GDM1 (cell line): ENCODE measurements at regions not wholly inside any gene's neighbourhood (a gene's known extent, or its start where the extent isn't known, plus 50 kb on each side); places are given as distances from the start of the nearest gene placed in this dataset.

Experiments used
- DNase-seq: peaks from one replicate; lab custom pipeline; 2025; lab: John Stamatoyannopoulos, UW

DNA sequence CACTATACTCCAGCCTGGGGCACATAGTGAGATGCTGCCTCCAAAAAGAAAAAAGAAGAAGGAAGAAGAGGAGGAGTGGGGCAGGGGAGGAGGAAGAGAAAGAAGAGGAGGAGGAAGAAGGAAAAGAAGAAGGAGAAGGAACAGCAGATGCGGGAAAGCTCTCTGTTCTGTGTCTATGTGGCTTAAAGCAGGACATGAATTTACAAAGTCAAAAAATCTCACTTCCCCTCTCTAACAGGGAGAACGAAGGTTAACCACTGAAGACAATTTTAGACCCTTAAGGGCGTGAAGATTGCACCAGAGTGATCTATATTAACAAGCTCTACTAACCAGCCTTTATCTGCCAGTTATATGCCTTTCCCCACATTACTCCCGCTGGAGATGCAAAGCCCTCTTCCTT, 258.9 kb downstream of the METTL4 start:
- no peak for DNase-seq

- no peak for DNase-seq
Observed at GRCh38 chr18:2313332-2313731, 258.0 kb downstream of the METTL4 start.

- DNase-seq: no peak
Observed at GRCh38 chr18:2316082-2316750, 255.1 kb downstream of the METTL4 start.

DNA sequence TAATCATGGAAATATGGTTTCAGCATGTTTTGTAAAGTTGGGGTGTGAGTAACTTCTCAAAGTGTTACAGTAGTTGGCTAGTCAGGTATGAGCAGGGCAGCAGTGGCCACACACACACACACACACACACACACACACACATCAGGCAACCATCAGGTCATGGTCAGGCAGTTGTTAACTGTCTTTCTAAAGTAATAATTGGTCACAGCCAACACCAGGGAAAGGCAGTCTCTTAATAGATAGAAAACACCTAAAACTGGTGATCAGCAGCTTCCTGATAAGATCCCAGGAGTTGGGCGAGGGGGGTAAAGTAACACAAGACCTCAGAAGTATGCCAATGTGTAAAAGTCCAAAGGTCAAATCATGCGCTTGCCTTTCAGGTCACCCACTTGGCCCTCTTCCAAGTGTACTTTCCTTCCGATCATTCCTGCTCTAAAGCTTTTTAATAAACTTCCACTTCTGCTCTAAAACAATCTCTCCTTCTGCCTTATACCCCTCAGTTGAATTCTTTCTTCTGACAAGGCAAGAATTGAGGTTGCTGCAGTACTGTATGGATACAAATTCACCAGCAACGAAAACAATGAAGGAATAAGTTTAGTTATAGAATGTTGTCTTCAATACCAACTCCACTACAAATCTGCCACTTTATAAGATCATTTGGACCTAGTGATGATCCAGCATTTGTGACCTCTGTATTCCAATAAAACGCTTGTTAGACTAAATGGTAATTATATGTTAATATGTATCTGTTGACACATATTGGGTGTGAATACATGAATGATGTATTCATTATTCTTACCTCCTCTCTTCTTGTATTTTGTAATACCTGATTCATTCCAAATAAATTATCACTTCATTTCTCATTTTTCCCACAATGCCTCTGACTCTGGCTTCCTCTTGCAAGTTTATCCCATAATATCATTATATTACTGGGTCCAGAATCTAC, 254.3 kb downstream of the METTL4 start:
- no peak for DNase-seq

- no peak for DNase-seq
Observed at GRCh38 chr18:2324459-2324858, 246.8 kb downstream of the METTL4 start.

- DNase-seq: no peak
Observed at GRCh38 chr18:2325308-2325849, 245.9 kb downstream of the METTL4 start.

DNA sequence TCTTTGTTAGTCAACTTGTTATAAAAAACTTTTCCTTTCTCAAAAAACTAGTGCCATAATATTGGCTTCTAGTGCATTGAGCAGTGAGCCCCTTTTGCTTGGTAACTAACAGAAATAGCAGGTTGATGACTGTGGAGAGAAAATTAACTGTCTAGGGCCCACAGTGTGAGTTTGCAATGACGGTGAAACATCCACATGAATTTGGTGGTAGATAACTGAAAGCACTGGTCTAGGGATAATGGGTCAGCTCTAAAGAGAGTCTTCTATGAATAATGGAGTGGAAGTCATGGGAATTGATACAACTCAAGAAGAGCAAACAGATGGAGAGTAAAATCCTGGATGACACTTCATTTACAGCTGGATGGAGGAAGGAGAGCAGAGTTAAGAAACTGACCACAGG, 245.4 kb downstream of the METTL4 start:
- DNase-seq: no peak

GRCh38 chr18:2326999-2327398, 244.3 kb downstream of the METTL4 start:
- DNase-seq: no peak

GRCh38 chr18:2330764-2331163, 240.5 kb downstream of the METTL4 start:
- no peak for DNase-seq

DNA sequence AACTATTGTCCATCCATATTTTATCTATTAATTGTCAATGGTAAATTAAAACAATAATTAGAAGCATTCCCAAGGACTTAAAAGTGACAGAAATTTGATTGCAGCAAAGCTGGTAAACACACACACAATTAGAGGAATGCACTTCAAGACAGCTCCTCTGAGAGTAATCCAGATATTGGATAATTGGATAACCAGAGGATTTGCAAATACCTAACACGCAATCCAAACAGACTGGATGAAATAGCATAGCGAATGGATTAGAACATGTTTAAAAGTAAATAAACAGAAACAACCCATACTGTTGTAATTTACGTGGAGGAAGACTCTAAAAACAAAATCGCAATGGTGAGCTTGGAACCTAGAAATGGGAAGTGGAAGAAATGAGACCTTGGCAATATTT, 239.8 kb downstream of the METTL4 start:
- DNase-seq: no peak

- no peak for DNase-seq
Observed at GRCh38 chr18:2336690-2337392, 234.5 kb downstream of the METTL4 start.

GRCh38 chr18:2337552-2338141, 233.7 kb downstream of the METTL4 start:
- DNase-seq: no peak

DNA sequence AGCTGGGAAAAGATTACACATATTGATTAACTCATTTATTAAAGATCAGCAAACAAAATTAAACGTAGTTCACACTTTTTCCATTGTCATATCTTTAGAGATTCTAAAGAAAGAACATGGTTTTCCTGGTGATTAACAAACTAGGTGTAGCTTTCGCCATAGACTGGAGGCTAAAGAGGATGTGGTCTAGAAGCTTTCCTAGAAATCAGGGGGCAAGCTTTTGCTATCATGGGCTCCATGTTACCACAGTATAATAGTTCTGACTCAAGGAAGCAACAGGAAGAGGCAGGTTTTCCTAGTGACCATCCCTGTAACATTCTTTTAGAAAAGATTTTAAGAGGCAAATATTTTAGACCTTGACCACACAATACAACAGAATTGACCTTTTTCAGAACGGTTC, 232.7 kb downstream of the METTL4 start:
- DNase-seq: no peak

- no peak for DNase-seq
Observed at GRCh38 chr18:2340335-2340734, 231.0 kb downstream of the METTL4 start.

DNA sequence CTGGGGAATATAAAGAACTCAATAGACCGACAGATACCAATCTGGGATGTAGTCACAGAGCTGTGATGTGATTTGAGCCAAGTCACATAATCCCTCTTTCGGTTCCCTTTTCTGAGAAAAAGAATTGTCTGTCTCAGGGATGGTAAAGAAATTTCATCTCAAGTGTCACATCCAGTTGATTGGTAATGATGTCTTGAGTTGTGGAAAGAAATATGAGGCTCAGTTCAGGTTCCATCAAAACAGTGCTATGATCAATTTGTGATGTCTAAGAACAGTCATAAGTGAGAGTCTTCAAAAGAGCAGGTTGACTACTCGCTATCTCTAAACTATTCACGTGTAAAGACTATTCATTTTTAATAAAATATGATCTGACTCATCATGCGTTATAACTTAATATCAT, 223.3 kb downstream of the METTL4 start:
- DNase-seq: no peak

- no peak for DNase-seq
Observed at GRCh38 chr18:2351126-2351850, 220.0 kb downstream of the METTL4 start.

GRCh38 chr18:2354292-2354691, 217.0 kb downstream of the METTL4 start:
- DNase-seq: no peak

GRCh38 chr18:2356906-2357305, 214.4 kb downstream of the METTL4 start:
- DNase-seq: no peak

GRCh38 chr18:2360861-2361260, 210.4 kb downstream of the METTL4 start:
- no peak for DNase-seq

DNA sequence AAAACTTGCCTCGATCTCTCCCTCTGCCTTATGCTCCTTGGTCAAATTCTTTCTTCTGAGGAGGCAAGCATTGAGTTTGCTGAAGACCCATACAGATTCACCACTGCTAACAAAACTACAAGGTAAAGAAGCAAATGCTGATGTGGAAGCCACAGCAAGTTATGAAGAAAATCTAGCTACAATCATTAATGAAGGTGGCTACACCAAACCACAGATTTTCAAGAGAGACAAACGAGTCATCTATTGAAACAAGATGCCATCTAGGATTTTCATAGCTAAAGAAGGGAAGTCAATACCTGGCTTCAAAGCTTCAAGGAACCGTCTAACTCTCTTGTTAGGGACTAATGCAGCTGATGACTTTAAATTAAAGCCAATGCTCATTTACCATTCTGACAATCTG, 203.2 kb downstream of the METTL4 start:
- DNase-seq: no peak

DNA sequence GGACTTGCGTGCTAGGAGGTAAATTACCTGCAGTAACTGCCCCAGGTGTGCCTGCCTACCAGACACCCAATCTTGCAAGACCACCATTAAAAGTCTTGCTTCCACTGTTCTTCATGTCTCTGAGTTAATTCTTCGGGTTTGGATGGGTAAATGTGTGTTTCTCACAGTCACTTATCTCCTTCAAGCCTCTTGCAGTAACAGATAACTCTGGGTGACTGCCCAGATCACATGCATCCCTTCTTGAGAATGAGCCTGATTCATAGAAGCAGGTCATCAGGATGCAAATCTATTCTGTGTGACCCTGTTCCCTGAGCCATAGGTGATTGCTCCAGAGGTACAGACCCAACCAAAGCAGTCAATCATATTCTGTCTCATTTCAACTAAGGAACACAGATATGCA, 194.6 kb downstream of the METTL4 start:
- DNase-seq: no peak
